ENCODE measurements at regions not wholly inside any gene's neighbourhood (a gene's known extent, or its start where the extent isn't known, plus 50 kb on each side); places are given as distances from the start of the nearest gene placed in this dataset.
A peak's percentile ranks its signal among the peaks of the same experiment; 100 is the strongest.

DNA sequence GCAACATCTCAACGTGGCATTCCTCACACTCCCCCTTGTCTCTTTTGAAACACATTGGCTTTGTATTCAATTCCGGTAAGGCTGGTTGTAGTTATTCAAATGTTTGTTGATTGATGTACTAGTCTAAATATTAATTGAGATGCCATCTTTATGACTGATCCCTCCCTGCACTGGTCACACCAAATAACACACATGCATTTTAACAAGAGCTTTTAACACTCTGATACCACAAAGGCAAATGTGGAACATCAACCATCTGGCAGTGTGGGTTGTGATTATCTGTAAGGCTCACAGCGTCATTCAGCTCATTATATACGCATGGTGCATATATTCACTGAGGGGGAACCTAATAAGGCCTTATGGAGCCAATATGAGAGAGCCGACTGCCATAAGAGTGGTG is 305.0 kb downstream of the TENT4A start:
- no peak for DNase-seq

- DNase-seq: no peak
Observed at GRCh38 chr5:7018601-7019000, 305.4 kb downstream of the TENT4A start.

GRCh38 chr5:7036192-7036835 is 323.1 kb downstream of the TENT4A start:
- no peak for DNase-seq

- no peak for DNase-seq
Observed at GRCh38 chr5:7039074-7039473, 325.8 kb downstream of the TENT4A start.

- DNase-seq: no peak
Observed at GRCh38 chr5:7040111-7040510, 326.9 kb downstream of the TENT4A start.

DNA sequence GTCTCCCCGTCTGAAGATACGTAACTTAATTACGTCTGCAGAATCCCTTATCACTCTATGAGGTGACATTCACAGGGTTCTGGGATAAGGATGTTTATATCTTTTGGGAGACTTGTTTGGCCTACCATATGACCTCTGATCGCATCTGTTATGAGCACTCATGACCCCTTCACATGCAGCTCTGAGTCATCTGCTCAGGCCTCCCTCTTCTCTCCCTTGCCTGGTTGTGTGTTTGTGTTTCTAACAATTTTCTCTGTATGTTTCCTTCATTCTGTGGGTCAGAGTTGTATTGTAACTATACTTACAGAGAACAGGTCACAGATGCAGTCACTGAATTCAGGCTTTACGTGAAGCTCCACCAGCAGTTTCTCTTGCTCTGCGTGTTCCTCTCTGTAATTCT is 330.6 kb downstream of the TENT4A start:
- no peak for DNase-seq

DNA sequence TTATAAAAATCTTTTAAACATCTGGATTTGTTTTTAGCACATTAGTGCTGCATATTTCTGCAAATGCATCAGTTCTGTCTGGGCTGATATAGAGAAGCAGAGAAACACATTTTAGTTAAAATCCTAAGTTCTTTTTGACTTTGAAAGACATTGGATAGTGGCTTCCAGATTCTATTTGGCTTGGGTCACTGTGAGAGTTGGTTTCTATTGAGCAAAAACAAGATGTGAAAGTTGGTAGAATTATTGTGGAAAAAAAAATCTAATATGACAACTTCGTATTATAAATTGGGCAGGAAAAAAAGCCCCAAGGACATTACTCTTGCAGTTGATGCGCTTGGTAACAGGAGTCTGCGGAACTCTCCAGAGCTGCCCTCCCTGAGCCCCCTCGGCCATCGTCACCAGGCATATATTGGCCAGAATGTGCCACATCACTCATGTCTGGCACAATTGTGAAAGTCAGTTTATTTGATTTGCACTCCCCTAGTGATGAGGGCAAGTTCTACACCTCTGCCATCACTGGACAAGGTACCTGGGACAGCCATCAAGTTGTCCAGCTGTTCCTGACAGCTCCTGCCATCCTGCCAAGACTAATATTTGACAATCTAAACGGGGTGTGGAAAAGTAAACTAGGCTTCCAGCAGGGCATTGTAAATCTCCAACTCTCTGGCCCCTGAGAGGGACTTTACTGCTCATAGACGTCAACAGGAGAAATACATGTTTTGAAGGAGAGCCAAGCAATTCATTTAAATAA is 334.5 kb downstream of the TENT4A start:
- DNase-seq: peak; percentile 65

DNA sequence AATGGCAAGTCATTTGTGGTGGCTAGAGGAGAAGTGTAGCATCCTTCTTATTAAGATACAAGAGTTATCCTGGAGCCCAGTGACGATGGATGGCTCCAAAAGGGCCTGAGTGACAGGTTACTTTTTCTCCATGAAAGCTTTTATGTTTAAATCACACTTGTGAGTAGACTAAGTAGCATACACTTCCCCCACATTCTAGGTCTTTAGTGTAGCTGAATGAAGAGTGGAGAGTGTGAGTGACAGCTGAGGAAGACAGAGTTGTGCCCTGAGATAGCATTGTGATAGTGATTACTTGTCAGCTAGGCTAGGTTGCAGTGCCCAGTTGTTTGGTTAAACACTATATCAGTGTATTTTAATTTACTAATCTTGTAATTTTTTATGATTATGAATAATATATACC is 337.8 kb downstream of the TENT4A start:
- no peak for DNase-seq

DNA sequence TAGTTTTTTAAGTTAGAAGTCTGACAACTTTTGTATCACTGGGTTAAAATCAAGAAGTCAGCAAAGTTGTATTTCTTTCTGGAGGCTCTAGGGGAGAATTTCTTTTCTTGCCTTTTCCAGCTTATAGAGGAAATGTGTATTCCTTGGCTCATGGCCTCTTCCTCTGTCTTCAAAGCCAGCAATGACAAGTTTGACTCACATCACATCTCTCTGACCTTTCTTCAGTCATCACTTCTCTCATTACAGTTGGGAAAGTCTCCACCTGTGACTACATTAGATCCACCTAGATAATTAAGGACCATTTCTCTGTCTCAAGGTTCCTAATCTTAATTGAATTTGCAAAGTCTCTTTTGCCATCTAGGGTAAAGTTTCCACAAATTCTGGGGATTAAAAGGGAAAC is 339.9 kb downstream of the TENT4A start:
- no peak for DNase-seq

DNA sequence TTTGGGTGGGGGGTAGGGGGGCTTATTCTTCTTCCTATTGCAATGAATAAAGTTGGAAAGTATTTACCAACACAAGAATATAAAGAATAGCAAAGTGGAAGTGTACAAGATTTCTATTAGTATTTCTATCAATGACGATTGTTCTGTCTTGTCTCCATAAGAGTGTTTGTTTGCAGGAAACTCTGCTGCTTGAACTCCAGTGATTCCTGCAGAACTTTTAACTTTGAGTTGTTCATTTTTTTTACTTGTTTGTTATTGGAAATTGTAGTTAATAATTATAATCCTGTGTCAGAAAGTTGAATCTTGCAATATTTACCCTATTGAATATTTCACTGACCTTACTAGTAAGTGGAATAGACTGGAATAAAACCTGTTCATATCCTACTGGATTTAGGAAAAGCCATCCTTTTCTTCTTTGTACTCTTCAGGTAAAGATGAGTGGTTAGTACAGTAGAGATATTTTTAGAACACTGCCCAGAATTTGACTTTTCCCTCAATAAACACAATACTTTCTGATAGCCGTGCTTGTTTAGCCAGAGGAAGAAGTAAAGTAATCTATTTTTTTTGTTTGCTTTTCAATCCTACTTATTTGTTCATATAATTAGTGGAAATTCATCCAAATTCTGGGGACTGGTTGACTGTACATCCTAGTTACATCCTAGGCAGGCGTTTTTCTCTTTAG is 340.4 kb downstream of the TENT4A start:
- no peak for DNase-seq

GRCh38 chr5:7066471-7067235 is 329.3 kb upstream of the ADCY2 start:
- no peak for DNase-seq

DNA sequence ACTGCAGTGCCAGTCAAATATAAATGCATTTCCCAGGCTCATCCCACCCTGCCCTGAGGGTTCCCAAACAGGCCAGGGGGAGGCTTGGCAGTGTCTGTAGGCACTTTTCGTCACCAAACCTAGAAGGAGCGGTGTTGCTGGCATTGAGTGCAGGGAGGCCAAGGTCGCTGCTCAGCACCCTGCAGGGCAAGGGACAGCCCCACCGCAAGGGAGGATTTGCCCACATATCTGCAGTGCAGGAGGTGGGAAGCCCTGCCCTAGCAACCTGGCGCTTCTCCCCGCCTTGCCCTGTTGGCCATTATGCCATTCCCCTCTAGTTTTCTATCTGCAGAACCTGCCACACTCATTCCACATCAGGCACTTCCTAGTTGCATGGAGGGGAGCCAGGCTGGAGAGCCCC is 327.8 kb upstream of the ADCY2 start:
- DNase-seq: no peak

GRCh38 chr5:7068899-7069298 is 327.0 kb upstream of the ADCY2 start:
- no peak for DNase-seq

GRCh38 chr5:7072188-7072587 is 323.8 kb upstream of the ADCY2 start:
- DNase-seq: no peak

DNA sequence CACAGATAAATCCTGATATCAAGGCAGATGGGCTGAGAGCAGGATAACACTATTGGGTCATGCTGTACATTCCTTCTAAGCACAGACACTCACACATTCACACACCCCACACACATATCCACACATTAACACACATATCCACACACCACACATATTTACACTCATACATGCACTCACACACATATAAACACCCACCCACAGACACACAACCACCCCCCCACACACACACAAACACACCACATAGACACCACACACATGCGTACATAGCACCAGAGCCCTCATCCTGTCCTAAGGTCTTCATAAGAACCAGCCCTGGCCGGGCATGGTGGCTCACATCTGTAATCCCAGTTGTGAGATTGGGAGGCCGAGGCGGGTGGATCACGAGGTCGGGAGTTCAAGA is 322.3 kb upstream of the ADCY2 start:
- no peak for DNase-seq

DNA sequence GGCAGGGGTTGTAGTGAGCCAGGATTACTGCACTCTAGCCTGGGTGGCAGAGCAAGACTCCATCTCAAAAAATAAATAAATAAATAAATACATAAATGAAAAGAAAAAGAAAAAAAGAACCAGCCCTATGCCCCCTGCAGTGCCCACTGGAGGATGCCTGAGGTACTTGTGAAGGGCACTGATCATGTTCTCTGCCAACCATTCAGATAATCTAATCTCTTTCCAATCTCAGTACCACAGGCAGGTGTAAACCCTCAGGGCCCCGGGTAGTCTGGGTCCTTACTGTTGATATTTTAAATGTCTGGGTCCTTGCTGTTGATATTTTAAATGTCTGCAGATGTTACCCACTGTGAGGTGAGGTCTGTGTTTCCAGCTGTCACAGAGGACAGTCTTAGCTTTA is 321.8 kb upstream of the ADCY2 start:
- no peak for DNase-seq

GRCh38 chr5:7075470-7075869 is 320.5 kb upstream of the ADCY2 start:
- no peak for DNase-seq

- DNase-seq: no peak
Observed at GRCh38 chr5:7078101-7078500, 317.8 kb upstream of the ADCY2 start.

DNA sequence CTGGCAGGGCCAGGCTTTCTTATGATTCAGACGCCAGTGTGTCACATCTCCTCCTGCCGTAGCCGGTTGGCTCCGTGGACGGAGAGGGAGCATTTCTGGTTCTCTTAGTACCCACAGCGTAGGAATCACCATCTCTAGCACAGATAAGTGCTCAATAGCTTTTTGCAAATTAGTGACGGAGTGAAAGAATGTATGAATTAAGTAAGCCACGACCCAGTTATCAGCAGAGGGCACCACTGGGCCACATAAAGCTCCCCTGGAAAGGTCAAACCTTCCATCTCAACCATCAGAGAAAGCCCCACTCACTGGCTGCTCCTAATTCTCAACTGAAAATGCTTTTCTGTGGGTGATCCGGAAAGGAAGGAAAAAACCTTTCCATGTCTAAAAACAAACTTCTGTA is 317.0 kb upstream of the ADCY2 start:
- DNase-seq: no peak

GRCh38 chr5:7080501-7080900 is 315.4 kb upstream of the ADCY2 start:
- no peak for DNase-seq

DNA sequence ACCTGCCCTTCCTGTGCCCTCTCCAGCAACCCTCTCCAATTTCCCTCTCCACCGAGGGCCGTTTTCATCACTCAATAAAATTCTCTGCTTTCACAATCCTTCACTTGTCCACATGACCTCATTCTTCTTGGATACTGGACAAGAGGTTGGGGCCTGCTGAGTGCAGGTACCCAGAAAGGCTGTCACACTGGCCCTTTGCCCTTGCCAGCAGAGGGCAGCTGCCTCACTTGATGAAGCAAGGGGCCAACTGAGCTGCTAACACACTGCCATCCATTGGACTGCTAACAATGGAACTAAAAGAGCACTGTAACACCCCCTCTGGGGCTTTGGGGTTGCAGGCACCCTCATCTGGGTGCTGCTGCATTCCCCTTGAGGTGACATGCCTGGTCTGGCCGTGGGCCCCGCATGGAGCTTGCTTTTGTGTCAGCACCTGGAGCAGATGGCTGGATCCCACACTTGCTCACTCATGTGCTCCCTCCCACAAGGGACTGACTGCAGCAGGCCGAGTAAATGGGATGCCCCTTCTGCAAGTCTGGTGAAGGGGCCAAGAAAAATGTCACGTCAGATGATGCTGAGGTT is 308.1 kb upstream of the ADCY2 start:
- DNase-seq: no peak

DNA sequence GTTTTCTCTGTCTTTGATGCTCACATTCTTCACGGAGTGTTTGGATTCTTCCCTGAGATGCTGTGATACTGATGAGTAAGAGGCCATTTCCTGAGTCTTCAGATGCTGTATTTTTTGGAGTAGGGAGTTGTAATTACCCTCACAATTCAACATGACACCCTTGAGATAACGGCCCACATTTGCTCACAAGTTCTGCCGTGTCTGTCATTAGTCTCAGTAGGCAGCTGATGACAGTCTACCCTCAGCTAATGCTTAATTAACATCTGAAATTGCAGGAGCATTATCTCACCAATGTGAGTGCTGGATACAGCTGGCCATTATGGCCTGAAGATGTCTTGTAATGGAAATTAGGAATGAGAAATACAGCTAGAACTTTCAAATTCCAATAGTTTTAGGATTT is 307.1 kb upstream of the ADCY2 start:
- no peak for DNase-seq

DNA sequence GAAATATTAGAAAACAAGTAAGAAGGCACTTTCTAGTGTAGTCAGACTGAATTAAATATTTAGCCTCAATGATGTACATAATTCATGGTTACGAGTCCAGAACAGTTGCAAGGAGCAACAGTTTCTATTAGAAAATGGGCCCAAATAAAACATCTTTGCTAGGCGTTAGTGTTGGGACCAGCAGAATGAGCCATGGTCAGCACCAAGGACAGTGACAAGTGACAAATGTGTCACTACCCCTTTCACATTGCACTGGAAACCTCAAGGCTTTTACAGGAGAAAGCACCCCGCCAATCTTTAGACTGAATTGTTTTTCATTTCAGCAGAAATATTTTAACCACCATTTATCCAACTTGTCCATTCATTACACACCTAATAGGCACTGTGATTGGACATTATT is 301.3 kb upstream of the ADCY2 start:
- DNase-seq: no peak

Data from skin of body (tissue), 1 donor.